PFSK-1 (cell line): ENCODE measurements at regions not wholly inside any gene's neighbourhood (a gene's known extent, or its start where the extent isn't known, plus 50 kb on each side); places are given as distances from the start of the nearest gene placed in this dataset.

Source experiments
- SIN3A ChIP-seq: IDR thresholded peaks from 2 replicates; pipeline ENCODE4 v1.6.1; 2012; ENCODE audit warnings: mild to moderate bottlenecking, low read length, moderate library complexity, borderline replicate concordance; ENCODE audit not compliant: insufficient read depth
- TAF1 ChIP-seq: IDR thresholded peaks from 2 replicates; pipeline ENCODE4 v1.6.1; 2012; ENCODE audit warnings: low read length, control low read depth, borderline replicate concordance; ENCODE audit not compliant: insufficient read depth
- TF ChIP-seq, protein P1 (sequence below), 2 experiments: IDR thresholded peaks; 2 replicates each; pipeline versions ENCODE4 v1.6.1 to v1.8.0; 2011 to 2012; ENCODE audit warnings: low read depth in 2 of 2, low read length in 2 of 2, control low read depth in 1 of 2, inconsistent platforms in 1 of 2, mild to moderate bottlenecking in 1 of 2, moderate library complexity in 1 of 2; ENCODE audit not compliant: insufficient read depth in 1 of 2

DNA sequence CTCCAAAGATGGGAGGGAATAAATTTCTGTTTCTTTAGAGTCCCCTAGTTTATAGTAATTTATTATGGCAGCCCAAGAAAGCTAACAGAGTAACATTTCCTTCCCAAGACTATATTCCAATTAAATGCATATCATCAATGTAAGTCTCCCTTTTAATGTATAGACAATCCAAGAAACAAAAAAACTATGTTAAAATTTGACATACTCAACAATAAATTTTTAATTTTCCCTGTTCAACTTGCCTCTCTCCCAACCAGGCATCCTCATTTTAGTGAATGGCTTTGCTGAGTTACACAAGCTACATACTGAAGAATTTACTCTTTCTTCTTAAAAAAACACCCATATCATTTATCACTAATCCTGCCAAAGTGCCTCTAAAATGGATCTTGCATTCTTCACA lies 1357.7 kb downstream of the PCDH9 start:
- no peak for TF ChIP-seq SIN3A
- TF ChIP-seq TAF1, result no peak
- TF ChIP-seq, protein P1, sequence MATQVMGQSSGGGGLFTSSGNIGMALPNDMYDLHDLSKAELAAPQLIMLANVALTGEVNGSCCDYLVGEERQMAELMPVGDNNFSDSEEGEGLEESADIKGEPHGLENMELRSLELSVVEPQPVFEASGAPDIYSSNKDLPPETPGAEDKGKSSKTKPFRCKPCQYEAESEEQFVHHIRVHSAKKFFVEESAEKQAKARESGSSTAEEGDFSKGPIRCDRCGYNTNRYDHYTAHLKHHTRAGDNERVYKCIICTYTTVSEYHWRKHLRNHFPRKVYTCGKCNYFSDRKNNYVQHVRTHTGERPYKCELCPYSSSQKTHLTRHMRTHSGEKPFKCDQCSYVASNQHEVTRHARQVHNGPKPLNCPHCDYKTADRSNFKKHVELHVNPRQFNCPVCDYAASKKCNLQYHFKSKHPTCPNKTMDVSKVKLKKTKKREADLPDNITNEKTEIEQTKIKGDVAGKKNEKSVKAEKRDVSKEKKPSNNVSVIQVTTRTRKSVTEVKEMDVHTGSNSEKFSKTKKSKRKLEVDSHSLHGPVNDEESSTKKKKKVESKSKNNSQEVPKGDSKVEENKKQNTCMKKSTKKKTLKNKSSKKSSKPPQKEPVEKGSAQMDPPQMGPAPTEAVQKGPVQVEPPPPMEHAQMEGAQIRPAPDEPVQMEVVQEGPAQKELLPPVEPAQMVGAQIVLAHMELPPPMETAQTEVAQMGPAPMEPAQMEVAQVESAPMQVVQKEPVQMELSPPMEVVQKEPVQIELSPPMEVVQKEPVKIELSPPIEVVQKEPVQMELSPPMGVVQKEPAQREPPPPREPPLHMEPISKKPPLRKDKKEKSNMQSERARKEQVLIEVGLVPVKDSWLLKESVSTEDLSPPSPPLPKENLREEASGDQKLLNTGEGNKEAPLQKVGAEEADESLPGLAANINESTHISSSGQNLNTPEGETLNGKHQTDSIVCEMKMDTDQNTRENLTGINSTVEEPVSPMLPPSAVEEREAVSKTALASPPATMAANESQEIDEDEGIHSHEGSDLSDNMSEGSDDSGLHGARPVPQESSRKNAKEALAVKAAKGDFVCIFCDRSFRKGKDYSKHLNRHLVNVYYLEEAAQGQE (IDR thresholded peaks at IDR 0.05; ENCODE audit: insufficient read depth in 1 of 2, low read depth in 2 of 2, low read length in 2 of 2), result no peak
